ENCODE measurements at regions not wholly inside any gene's neighbourhood (a gene's known extent, or its start where the extent isn't known, plus 50 kb on each side); places are given as distances from the start of the nearest gene placed in this dataset.

GRCh38 chr16:66263168-66263972 is 103.1 kb upstream of the CDH5 start:
- TF ChIP-seq GATA2 (IDR thresholded peaks at IDR 0.05; ENCODE audit: low read depth, low read length) (no peak), GATA3 (IDR thresholded peaks at IDR 0.05; ENCODE audit: low read depth, low read length) (no peak)
